22Rv1 (cell line): ENCODE measurements at regions not wholly inside any gene's neighbourhood (a gene's known extent, or its start where the extent isn't known, plus 50 kb on each side); places are given as distances from the start of the nearest gene placed in this dataset.

Experiments
- H3K27ac ChIP-seq: fragments of 450-650 bp; 2 replicates; pipeline ENCODE4 v1.5.1; 2017
- ZFX ChIP-seq: fragments of 450-650 bp; IDR thresholded peaks from 2 replicates; pipeline ENCODE4 v1.6.1; 2017; ENCODE audit warnings: antibody characterized with exemption, borderline replicate concordance
- TF ChIP-seq, protein P1 (sequence below): fragments of 450-650 bp; IDR thresholded peaks from 2 replicates; pipeline ENCODE4 v1.5.1; 2017; ENCODE audit warnings: mild to moderate bottlenecking

DNA sequence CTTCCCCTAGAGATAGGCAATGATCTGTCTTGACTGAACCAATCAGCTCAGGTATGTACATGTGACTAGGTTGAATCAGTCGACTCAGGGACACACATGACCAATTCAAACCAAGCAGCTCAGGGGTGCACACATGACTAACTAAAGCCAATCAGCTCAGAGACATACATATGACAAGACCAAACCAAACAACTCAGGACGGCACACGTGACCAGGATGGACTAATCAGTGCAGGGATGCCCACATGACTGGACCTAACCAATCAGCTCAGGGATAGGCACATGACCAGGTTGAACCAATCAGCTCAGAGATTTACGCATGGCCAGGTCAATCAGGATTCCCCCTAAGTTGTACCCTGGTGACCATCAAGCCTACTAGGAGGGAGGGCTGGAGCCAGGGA lies 310.3 kb downstream of the CDH26 start:
- TF ChIP-seq ZFX, result no peak
- TF ChIP-seq, protein P1, sequence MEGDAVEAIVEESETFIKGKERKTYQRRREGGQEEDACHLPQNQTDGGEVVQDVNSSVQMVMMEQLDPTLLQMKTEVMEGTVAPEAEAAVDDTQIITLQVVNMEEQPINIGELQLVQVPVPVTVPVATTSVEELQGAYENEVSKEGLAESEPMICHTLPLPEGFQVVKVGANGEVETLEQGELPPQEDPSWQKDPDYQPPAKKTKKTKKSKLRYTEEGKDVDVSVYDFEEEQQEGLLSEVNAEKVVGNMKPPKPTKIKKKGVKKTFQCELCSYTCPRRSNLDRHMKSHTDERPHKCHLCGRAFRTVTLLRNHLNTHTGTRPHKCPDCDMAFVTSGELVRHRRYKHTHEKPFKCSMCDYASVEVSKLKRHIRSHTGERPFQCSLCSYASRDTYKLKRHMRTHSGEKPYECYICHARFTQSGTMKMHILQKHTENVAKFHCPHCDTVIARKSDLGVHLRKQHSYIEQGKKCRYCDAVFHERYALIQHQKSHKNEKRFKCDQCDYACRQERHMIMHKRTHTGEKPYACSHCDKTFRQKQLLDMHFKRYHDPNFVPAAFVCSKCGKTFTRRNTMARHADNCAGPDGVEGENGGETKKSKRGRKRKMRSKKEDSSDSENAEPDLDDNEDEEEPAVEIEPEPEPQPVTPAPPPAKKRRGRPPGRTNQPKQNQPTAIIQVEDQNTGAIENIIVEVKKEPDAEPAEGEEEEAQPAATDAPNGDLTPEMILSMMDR, result no peak

DNA sequence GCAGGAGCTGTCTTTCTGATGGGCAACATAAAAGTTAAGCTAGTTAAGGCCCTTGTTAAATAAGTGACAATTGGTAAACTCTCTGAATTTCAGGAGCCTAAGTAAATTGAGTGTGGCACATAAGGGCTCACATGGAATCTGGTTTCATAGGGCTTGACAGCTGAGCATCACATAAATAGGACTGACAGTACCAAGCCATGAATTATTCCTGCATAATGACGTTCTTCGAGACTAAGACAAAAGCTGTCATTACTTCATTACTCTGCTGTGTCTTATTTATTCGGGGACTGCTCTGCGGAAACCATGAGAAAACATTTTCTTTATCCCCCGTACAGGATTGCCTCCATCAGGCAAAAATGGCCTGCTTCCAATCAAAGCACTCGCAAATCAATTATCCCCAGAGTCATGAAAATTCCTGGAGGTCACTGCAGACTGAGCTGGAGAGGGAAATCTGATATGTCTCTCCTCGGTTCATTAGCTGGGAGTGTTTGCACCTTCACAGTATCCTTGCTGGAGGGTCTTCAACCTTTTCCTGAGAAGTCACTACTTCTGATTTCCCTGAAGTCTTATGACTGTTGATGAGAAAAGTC lies 311.4 kb downstream of the CDH26 start:
- H3K27ac ChIP-seq, result no peak overlapping the region
- TF ChIP-seq ZFX, result no peak
- TF ChIP-seq, protein P1, result no peak

More for the DNA sequence above, 310.3 kb downstream of the CDH26 start:
- H3K27ac ChIP-seq, result no peak overlapping the region

DNA sequence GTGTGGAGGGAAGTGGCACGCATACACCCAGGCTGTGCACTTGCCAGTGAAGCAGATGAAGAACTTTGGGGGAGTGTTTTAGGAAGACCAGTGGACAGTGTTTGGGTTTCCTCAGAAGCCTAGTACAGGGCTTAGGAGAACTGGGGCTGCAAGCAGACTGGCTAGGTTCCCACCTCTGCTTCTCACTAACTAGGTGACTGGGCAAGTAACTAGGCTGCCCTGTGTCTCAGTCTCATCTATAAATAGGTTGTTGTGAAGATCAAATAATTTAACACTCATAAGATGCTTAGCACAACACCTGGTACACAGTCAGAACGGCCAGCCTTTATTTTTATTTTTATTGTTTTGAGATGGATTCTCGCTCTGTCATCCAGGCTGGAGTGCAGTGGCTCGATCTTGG lies 312.1 kb downstream of the CDH26 start:
- H3K27ac ChIP-seq, result no peak overlapping the region
- TF ChIP-seq, protein P1, result no peak
- TF ChIP-seq ZFX, result no peak

DNA sequence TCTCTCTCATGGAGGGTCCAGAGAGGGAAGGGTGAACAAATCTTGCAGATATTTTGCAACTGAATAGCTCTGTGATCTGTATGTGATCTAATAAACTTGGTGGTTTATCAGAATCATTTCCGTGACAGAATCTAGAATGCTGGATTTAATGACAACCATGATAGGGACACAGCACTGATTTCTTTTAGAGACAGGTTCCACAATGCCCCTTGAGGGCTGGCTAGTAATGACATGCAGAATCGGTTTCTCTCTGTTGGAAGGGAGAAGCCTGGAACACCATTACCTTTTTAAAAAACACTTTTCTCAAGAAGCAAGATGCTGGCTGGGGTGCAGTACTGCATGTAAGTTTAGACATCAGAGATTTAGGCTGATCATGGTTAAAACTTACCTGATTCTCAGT lies 313.4 kb downstream of the CDH26 start:
- no peak for TF ChIP-seq ZFX
- TF ChIP-seq, protein P1, result peak; percentile 12; the same call in 1 of the 2 replicates
- H3K27ac ChIP-seq, result no peak overlapping the region

DNA sequence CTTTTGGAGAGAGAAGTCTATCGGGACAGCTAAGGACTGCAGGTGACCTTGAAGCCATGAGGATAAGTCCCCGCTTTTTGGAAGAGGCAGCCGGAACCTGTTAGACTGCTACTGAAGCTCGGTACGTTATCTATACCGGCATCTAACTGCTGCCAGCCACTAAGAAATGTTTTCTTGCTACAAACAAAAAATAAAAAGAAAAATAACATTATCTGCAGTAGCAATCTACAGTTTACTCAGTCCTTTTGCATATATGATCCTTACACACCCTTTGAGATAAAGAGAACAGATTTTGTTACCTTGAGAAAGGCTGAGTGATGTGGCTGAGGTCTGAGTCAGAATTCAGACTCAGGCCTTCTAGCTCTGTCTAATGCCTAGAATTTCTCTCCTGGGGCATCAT lies 314.6 kb downstream of the CDH26 start:
- H3K27ac ChIP-seq, result no peak overlapping the region
- TF ChIP-seq, protein P1, result no peak
- TF ChIP-seq ZFX, result no peak

DNA sequence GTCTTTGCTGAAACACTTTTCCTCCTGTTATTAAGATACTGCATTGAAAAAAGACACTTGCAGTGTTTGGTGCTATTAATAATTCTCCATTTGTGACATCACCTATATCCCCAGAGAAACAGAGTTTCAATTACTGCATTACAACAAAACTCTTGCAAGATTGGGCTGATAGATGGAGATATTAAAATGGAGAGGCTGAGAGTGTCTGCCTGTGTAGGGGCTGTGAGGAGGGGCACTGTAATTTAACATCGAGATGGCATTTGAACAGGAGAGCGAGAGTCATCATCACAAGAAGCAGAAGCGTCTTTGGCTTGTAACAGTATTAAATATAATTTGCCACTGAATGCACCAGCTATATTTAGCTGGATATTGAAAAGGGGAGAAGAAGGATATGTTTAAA lies 316.5 kb downstream of the CDH26 start:
- no peak overlapping the region for H3K27ac ChIP-seq
- TF ChIP-seq, protein P1, result no peak
- no peak for TF ChIP-seq ZFX

DNA sequence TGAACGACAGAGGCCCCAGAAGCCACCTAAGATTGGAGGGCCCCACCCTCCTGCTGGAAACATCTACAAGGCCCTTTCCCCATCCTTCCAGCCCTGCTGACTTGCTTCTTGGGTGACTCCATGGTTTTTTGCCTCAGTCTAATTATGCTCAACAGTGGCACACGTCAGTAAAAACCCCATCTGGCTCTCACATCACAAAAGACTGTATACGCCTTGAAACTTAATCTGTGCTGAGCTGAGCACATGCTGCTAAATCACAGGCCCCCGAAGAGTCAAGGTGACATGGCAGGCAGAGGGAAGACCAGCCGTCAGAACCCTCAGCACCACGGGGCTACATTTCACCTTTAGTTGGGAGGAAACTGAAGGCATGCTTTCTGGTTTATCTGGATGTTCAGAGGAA lies 323.1 kb downstream of the CDH26 start:
- no peak overlapping the region for H3K27ac ChIP-seq
- no peak for TF ChIP-seq ZFX
- TF ChIP-seq, protein P1, result no peak
